ENCODE measurements at regions not wholly inside any gene's neighbourhood (a gene's known extent, or its start where the extent isn't known, plus 50 kb on each side); places are given as distances from the start of the nearest gene placed in this dataset.

GRCh38 chr21:39124681-39125251 is 58.5 kb downstream of the PSMG1 start:
- DNase-seq = no peak

- no peak for DNase-seq
Measured at GRCh38 chr21:39123375-39123774, 59.9 kb downstream of the PSMG1 start.

- DNase-seq = no peak
Measured at GRCh38 chr21:39121600-39122355, 61.5 kb downstream of the PSMG1 start.

- DNase-seq = no peak
Measured at GRCh38 chr21:39120876-39121599, 62.2 kb downstream of the PSMG1 start.

GRCh38 chr21:39119891-39120290 is 63.4 kb downstream of the PSMG1 start:
- DNase-seq = no peak

GRCh38 chr21:39118604-39119215 is 64.5 kb downstream of the PSMG1 start:
- no peak for DNase-seq

- DNase-seq = no peak
Measured at GRCh38 chr21:39118061-39118460, 65.2 kb downstream of the PSMG1 start.

GRCh38 chr21:39117440-39117970 is 65.7 kb downstream of the PSMG1 start:
- no peak for DNase-seq

- DNase-seq = no peak
Measured at GRCh38 chr21:39116761-39117439, 66.4 kb downstream of the PSMG1 start.

GRCh38 chr21:39115576-39116235 is 67.5 kb downstream of the PSMG1 start:
- DNase-seq = no peak

GRCh38 chr21:39114871-39115575 is 68.2 kb downstream of the PSMG1 start:
- no peak for DNase-seq

- DNase-seq = no peak
Measured at GRCh38 chr21:39111931-39112550, 71.2 kb downstream of the PSMG1 start.

- DNase-seq = no peak
Measured at GRCh38 chr21:39110431-39110830, 72.8 kb downstream of the PSMG1 start.

- DNase-seq = no peak
Measured at GRCh38 chr21:39109596-39110210, 73.5 kb downstream of the PSMG1 start.

GRCh38 chr21:39109163-39109530 is 74.1 kb downstream of the PSMG1 start:
- DNase-seq = no peak

- no peak for DNase-seq
Measured at GRCh38 chr21:39108291-39109162, 74.7 kb downstream of the PSMG1 start.

GRCh38 chr21:39107739-39108138 is 75.5 kb downstream of the PSMG1 start:
- no peak for DNase-seq

- no peak for DNase-seq
Measured at GRCh38 chr21:39106881-39107462, 76.3 kb downstream of the PSMG1 start.

GRCh38 chr21:39105836-39106235 is 77.4 kb downstream of the PSMG1 start:
- no peak for DNase-seq
